GM18502 (cell line): ENCODE measurements at regions not wholly inside any gene's neighbourhood (a gene's known extent, or its start where the extent isn't known, plus 50 kb on each side); places are given as distances from the start of the nearest gene placed in this dataset.
"Not testable (repeated sequence)": the region's sequence is repeated elsewhere in the genome, so short reads cannot be mapped to it uniquely, and the experiment has no call there.

Experiments
- ATAC-seq: cut with Tn5 transposase; IDR thresholded peaks from one replicate; pipeline ENCODE4 v1.9.1; 2021; ENCODE audit warnings: mild to moderate bottlenecking; ENCODE audit not compliant: unreplicated experiment, poor library complexity

GRCh38 chr7:142511801-142512200 is 237.5 kb upstream of the PRSS1 start:
- no peak for ATAC-seq

GRCh38 chr7:142511374-142511773 is 237.9 kb upstream of the PRSS1 start:
- no peak for ATAC-seq

GRCh38 chr7:142509235-142509634 is 240.0 kb upstream of the PRSS1 start:
- not testable (repeated sequence) for ATAC-seq

GRCh38 chr7:142508251-142508650 is 241.0 kb upstream of the PRSS1 start:
- no peak for ATAC-seq

GRCh38 chr7:142507799-142508198 is 241.5 kb upstream of the PRSS1 start:
- ATAC-seq, result no peak

GRCh38 chr7:142507066-142507465 is 242.2 kb upstream of the PRSS1 start:
- ATAC-seq, result not testable (repeated sequence)

- ATAC-seq, result no peak
These were observed 242.7 kb upstream of the PRSS1 start for GRCh38 chr7:142506601-142507000.

GRCh38 chr7:142503949-142504348 is 245.3 kb upstream of the PRSS1 start:
- ATAC-seq, result not testable (repeated sequence)

GRCh38 chr7:142503036-142503435 is 245.2 kb upstream of the PRSS58 start:
- ATAC-seq, result no peak

- ATAC-seq, result no peak
These were observed 243.6 kb upstream of the PRSS58 start for GRCh38 chr7:142501434-142501833.

- ATAC-seq, result no peak
These were observed 242.5 kb upstream of the PRSS58 start for GRCh38 chr7:142500366-142500765.

- no peak for ATAC-seq
These were observed 241.8 kb upstream of the PRSS58 start for GRCh38 chr7:142499635-142500034.

- ATAC-seq, result no peak
These were observed 240.5 kb upstream of the PRSS58 start for GRCh38 chr7:142498364-142498763.

GRCh38 chr7:142496545-142496991 is 238.7 kb upstream of the PRSS58 start:
- peak; percentile 84 for ATAC-seq

GRCh38 chr7:142495879-142496278 is 238.0 kb upstream of the PRSS58 start:
- not testable (repeated sequence) for ATAC-seq

GRCh38 chr7:142495301-142495700 is 237.4 kb upstream of the PRSS58 start:
- ATAC-seq, result not testable (repeated sequence)

GRCh38 chr7:142494021-142494420 is 236.2 kb upstream of the PRSS58 start:
- no peak for ATAC-seq

GRCh38 chr7:142488842-142489241 is 231.0 kb upstream of the PRSS58 start:
- no peak for ATAC-seq

GRCh38 chr7:142488036-142488633 is 230.3 kb upstream of the PRSS58 start:
- no peak for ATAC-seq

- peak; percentile 50 for ATAC-seq
These were observed 229.7 kb upstream of the PRSS58 start for GRCh38 chr7:142487565-142487964.

- no peak for ATAC-seq
These were observed 229.3 kb upstream of the PRSS58 start for GRCh38 chr7:142487124-142487523.

- ATAC-seq, result no peak
These were observed 227.9 kb upstream of the PRSS58 start for GRCh38 chr7:142485617-142486226.
